ENCODE measurements at regions not wholly inside any gene's neighbourhood (a gene's known extent, or its start where the extent isn't known, plus 50 kb on each side); places are given as distances from the start of the nearest gene placed in this dataset.

GRCh38 chr2:164328310-164328709 lies 293.0 kb downstream of the GRB14 start:
- no peaks in the 10 kb centered on the region for H3K27me3 Mint-ChIP-seq (ENCODE audit: low read depth in 2 of 2)
- no peak for TF ChIP-seq CTCF (IDR thresholded peaks at IDR 0.05)
- peaks cover 10% of the 10 kb centered on the region for H3K9me3 ChIP-seq (ENCODE audit: control insufficient read depth, insufficient read depth, low read length)
- no peaks in the 10 kb centered on the region for H3K4me1 Mint-ChIP-seq
- no peaks in the 10 kb centered on the region for H3K27me3 ChIP-seq (ENCODE audit: control insufficient read depth, insufficient read depth, low read length)
- no peak overlapping the region for H3K27ac ChIP-seq (ENCODE audit: low read length)
- no peaks in the 10 kb centered on the region for H3K36me3 ChIP-seq (ENCODE audit: control insufficient read depth, insufficient read depth, low read length)
- WGBS (ENCODE audit: insufficient coverage), result 88% methylated on average over 4 of the region's 4 CpGs
- no peak for ATAC-seq
- H3K9me3 Mint-ChIP-seq, result peaks cover 8 to 23% of the 10 kb centered on the region in 2 donors
- H3K4me3 Mint-ChIP-seq, result no peak overlapping the region
- peaks cover 8% of the 10 kb centered on the region for H3K36me3 Mint-ChIP-seq
- no peak overlapping the region for H3K4me3 ChIP-seq (ENCODE audit: low read length)
- no peaks in the 10 kb centered on the region for H3K4me1 ChIP-seq (ENCODE audit: control insufficient read depth, insufficient read depth, low read length)
- H3K27ac Mint-ChIP-seq, result no peak overlapping the region
- intact Hi-C loops (cut with micrococcal nuclease), result no loop called here
- no peak for DNase-seq

- H3K4me1 Mint-ChIP-seq, result no peaks in the 10 kb centered on the region
- H3K27me3 Mint-ChIP-seq (ENCODE audit: low read depth in 2 of 2), result no peaks in the 10 kb centered on the region
- H3K4me3 Mint-ChIP-seq, result no peak overlapping the region
- H3K27me3 ChIP-seq (ENCODE audit: control insufficient read depth, insufficient read depth, low read length), result no peaks in the 10 kb centered on the region
- H3K9me3 Mint-ChIP-seq, result peaks cover 15 to 27% of the 10 kb centered on the region in 2 donors
- H3K4me3 ChIP-seq (ENCODE audit: low read length), result no peak overlapping the region
- intact Hi-C loops (cut with micrococcal nuclease), result no loop called here
- H3K27ac ChIP-seq (ENCODE audit: low read length), result no peak overlapping the region
- H3K4me1 ChIP-seq (ENCODE audit: control insufficient read depth, insufficient read depth, low read length), result no peaks in the 10 kb centered on the region
- no peak for ATAC-seq
- DNase-seq, result no peak
- H3K27ac Mint-ChIP-seq, result no peak overlapping the region
- no peak for TF ChIP-seq CTCF (IDR thresholded peaks at IDR 0.05)
- no peaks in the 10 kb centered on the region for H3K36me3 ChIP-seq (ENCODE audit: control insufficient read depth, insufficient read depth, low read length)
- no peaks in the 10 kb centered on the region for H3K36me3 Mint-ChIP-seq
- peaks cover 5% of the 10 kb centered on the region for H3K9me3 ChIP-seq (ENCODE audit: control insufficient read depth, insufficient read depth, low read length)
- no CpG with 5 or more reads among the region's 3 CpGs for WGBS (ENCODE audit: insufficient coverage)
Measured at GRCh38 chr2:164323978-164324377, 297.3 kb downstream of the GRB14 start.

GRCh38 chr2:164314148-164314547 lies 307.1 kb downstream of the GRB14 start:
- WGBS (ENCODE audit: insufficient coverage), result 77% methylated on average over 4 of the region's 4 CpGs
- intact Hi-C loops (cut with micrococcal nuclease), result no loop called here
- no peak for DNase-seq

More at GRCh38 chr2:164314148-164314547, 307.1 kb downstream of the GRB14 start:
- no peaks in the 10 kb centered on the region for H3K27me3 Mint-ChIP-seq (ENCODE audit: low read depth in 2 of 2)
- H3K36me3 Mint-ChIP-seq, result no peaks in the 10 kb centered on the region
- no peak for ATAC-seq
- Histone ChIP-seq H3K27ac (ENCODE audit: low read length) (no peak overlapping the region), H3K4me3 (ENCODE audit: low read length) (no peak overlapping the region), H3K36me3 (ENCODE audit: control insufficient read depth, insufficient read depth, low read length) (no peaks in the 10 kb centered on the region), H3K9me3 (ENCODE audit: control insufficient read depth, insufficient read depth, low read length) (no peaks in the 10 kb centered on the region), H3K4me1 (ENCODE audit: control insufficient read depth, insufficient read depth, low read length) (no peaks in the 10 kb centered on the region), H3K27me3 (ENCODE audit: control insufficient read depth, insufficient read depth, low read length) (no peaks in the 10 kb centered on the region)
- TF ChIP-seq CTCF (IDR thresholded peaks at IDR 0.05), result no peak
- no peaks in the 10 kb centered on the region for H3K4me1 Mint-ChIP-seq
- no peak overlapping the region for H3K27ac Mint-ChIP-seq
- H3K9me3 Mint-ChIP-seq, result peaks cover 7 to 17% of the 10 kb centered on the region in 2 donors
- H3K4me3 Mint-ChIP-seq, result no peak overlapping the region
